KBM-7 (cell line): ENCODE measurements at regions not wholly inside any gene's neighbourhood (a gene's known extent, or its start where the extent isn't known, plus 50 kb on each side); places are given as distances from the start of the nearest gene placed in this dataset.

ENCODE experiments used
- DNase-seq: peaks from one replicate; pipeline ENCODE4 v3.0.0-alpha.2; 2015
- in situ Hi-C: fragments of 300-500 bp; cut with MboI; formaldehyde crosslinking; loops from 2 replicates; pipeline ENCODE4 v1.14.3; 2020; ENCODE audit warnings: low sequenced_read_pairs, low pct_unique_long_range_greater_than_20kb, mixed read lengths

GRCh38 chr1:87215592-87215991 is 113.1 kb upstream of the LMO4 start:
- in situ Hi-C loops: no loop called here

GRCh38 chr1:87218618-87219017 is 110.1 kb upstream of the LMO4 start:
- no peak for DNase-seq
- in situ Hi-C loops: no loop called here

More at GRCh38 chr1:87215592-87215991, 113.1 kb upstream of the LMO4 start:
- no peak for DNase-seq

DNA sequence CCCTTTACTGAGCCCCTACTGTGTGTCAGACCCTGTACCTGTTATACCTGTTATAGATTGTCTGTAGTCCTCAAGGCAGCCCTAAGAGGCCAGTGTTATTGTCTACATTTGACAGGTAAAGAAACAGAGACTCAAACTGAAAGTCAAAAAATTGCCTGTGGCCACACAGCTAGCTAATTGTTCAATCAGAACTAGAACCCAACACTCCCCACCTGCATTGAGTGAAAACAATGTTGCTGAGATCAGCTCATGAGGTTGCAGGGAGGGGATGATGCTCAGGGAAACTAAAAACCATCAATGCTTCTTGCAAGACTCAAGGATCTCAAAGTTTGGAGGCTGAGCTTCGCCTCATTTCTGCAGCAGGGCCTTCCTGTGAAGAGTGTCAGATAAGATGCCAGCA is 109.5 kb upstream of the LMO4 start:
- in situ Hi-C loops: no loop called here
- no peak for DNase-seq

- in situ Hi-C loops: no loop called here
- DNase-seq: no peak
Observed at GRCh38 chr1:87219626-87220025, 109.1 kb upstream of the LMO4 start.

GRCh38 chr1:87220993-87221392 is 107.7 kb upstream of the LMO4 start:
- in situ Hi-C loops: no loop called here
- DNase-seq: no peak

DNA sequence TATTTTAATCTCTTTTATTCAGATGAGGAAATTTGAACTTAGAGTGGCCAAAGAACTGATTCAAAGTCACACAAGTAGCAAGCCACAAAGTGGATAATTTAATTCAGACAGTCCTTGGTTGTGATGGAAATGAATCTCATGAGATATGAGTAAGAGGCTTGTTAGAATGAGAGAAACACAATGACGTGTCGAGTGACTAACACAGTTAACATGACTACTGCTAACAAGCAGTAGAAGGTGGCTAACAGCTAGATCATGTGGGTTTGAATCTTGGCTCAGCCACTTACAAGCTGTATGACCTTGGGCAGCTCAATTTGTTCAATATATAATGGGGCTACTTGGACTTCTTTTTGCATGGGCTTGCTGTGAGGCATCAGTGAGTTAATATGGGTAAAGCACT is 104.5 kb upstream of the LMO4 start:
- no peak for DNase-seq
- in situ Hi-C loops: no loop called here

DNA sequence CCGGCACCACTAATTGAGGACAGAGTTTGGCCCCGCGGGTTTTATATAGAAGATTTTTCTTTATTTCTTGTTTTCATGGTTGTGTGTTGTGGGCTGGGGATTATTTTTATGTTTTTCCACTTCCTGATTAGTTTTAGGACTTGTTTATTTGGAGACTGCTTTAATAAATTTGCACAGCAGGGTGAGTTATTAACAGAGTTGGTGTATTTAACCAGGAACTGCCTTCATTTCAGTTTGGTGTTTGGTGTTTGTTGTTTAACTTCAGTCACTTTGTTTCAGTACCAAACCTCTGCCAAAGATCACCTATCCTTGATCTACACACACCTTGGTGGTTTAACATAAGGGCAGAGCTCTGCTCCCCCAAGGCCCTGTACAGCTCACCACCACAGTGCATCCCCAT is 103.5 kb upstream of the LMO4 start:
- DNase-seq: no peak
- in situ Hi-C loops: no loop called here

- in situ Hi-C loops: no loop called here
- peak; percentile 65 for DNase-seq
Observed at GRCh38 chr1:87226341-87226760, 102.3 kb upstream of the LMO4 start.

GRCh38 chr1:87227651-87228050 is 101.0 kb upstream of the LMO4 start:
- DNase-seq: no peak
- in situ Hi-C loops: no loop called here

DNA sequence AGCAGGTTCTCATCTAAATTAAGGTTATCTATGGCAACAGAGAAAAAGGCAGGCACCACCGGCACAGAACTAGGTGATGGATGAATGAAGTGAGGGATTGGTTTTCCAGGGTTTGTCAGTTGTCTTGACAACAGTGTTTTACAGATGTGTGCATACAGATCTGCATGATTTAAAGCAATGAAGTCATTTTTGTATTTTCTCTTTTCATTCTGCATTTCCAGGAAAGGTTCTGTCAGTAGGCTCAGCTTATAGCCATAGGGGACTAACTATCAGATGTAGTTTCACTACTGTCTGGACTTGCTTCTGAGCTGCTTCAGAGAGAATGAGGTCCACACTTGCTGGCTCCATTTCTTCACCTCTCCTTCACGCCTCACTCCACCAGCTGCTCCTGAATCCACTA is 98.2 kb upstream of the LMO4 start:
- no peak for DNase-seq
- in situ Hi-C loops: no loop called here

GRCh38 chr1:87231703-87232367 is 96.8 kb upstream of the LMO4 start:
- DNase-seq: peak; percentile 40
- in situ Hi-C loops: no loop called here

GRCh38 chr1:87236585-87236984 is 92.1 kb upstream of the LMO4 start:
- DNase-seq: no peak
- in situ Hi-C loops: no loop called here

GRCh38 chr1:87239997-87240605 is 88.6 kb upstream of the LMO4 start:
- no peak for DNase-seq
- in situ Hi-C loops: no loop called here

DNA sequence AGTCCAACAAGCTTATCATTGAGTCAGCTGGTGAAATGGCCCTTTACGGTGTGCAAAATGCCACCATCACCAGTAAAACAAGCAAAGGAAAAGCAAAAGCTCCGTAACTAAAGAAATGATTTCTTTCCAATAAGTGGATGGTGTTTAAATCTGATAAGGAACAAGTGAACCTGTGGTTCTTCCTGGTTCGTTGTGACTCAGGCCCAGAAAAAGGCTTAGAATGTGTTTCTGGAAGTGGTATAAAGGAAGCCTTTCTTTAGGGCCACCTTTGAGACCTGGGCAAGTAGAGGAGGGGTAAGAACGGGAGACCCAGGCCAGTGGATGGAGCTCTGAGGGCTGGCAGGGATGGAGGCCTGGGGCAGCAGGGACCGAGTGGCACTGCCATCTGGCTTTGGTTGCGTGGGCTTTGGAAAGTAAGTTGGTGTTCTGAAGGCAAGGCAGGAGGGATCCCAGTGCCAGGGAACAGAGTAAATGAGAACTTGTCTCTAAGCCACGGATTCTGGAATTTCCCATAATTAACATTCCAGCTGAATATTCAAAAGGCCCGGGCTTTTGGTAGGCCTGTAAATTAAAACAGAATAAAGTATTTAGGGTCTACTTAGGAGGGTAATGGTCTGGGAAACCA is 87.9 kb upstream of the LMO4 start:
- in situ Hi-C loops: no loop called here
- DNase-seq: no peak

DNA sequence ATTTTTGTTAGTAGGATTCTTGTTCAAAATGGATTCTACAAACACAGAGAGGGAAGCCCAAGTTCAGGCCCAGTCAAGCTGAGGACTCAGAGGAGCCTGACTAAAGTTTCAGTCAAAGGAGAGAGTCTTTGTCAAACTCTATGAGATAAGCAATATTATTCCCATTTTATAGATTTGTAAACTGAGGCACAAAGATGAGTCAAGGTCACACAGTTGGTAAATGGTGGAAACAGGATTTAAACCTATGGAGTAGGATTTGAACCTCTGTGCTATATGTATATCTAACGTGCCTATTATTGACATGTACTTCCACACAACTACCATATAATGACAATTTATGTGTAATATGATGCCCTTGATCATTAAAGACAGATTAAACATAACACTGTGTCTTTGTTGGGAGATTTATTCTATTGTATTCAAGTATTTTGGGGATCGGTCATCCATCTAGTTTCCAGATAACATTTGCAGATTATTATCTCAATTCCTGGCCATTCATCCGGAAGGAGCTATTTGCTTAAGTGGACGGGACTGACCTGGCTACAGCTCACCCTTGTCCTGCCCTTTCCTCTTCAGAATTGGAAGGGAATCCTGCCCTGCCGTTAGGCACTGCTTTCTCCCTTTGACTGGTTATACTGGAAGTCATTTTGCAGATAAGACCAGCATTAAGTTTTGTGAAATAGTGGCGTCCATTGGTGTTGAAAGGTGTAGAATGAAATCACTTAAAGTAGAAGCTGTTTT is 86.1 kb upstream of the LMO4 start:
- no peak for DNase-seq
- in situ Hi-C loops: no loop called here

GRCh38 chr1:87243573-87243972 is 85.1 kb upstream of the LMO4 start:
- in situ Hi-C loops: no loop called here
- no peak for DNase-seq

DNA sequence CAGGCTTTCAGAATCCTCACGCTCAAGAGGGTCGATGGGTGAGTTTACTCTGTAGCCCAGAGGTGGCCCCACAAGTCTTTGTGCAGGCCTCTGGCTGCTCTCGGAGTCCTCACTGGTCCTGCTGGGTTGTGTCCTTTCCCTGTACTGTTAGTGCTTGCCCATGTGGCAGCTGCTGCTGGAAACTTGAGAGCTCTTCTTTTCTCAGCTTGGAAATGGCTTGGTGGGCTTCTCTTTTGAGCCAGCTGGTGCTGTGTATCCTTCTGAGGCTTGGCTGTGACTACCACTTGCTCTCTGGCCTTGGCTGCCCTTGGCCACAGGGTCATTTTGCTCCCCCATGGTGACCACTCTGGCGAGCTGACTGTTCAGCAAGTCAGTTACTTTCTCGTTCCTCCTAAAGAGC is 82.2 kb upstream of the LMO4 start:
- in situ Hi-C loops: no loop called here
- DNase-seq: no peak

GRCh38 chr1:87249803-87250202 is 78.9 kb upstream of the LMO4 start:
- in situ Hi-C loops: no loop called here
- no peak for DNase-seq

DNA sequence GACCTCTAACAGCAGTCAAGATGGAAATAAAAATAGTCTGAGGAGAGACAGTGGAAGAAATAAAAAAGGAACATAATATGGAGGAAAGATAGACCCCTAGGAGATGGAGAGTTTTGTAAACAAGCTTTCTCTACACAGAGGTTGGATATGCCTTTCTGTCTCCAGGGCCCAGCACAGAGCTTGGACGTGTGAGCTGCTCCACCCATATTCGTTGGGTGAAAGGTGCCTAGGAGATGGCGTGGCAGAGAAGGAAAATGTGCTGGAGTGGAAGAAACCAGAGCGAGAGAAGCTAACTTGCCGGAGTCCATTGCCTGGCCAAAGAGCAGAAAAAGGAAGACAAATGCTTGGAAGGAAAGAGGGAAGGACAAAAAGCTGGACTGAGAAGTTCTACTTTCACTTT is 78.3 kb upstream of the LMO4 start:
- in situ Hi-C loops: no loop called here
- DNase-seq: no peak

DNA sequence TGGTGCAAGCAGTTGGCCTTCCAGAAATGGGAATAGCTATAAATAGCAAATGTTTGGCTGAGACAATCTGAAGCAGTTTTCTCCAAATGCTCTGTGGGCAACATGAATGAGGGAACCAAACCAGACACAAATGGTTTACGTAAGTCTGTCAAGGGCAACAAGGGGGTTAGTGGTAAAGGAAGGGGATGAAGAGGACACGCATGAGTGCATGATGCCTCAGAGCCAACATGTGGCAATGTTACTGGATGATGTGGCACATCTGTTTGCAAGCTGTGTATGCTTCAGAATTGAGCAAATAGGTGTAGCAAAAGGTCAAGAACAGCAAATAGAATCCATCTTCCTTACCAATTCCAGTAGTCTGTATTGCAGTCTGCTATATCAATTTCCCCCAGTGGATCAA is 76.3 kb upstream of the LMO4 start:
- peak; percentile 8 for DNase-seq
- in situ Hi-C loops: no loop called here
